SK-N-SH (cell line): ENCODE measurements at regions not wholly inside any gene's neighbourhood (a gene's known extent, or its start where the extent isn't known, plus 50 kb on each side); places are given as distances from the start of the nearest gene placed in this dataset.

ENCODE experiments used
- CTCF ChIA-PET: fragments of 300-600, 350-600 bp; formaldehyde crosslinking; extraction: SDS; loops from one replicate; lab custom pipeline; 2021; lab: Yijun Ruan, JAX
- POLR2A ChIA-PET: fragments of 350-600 bp; sonication (Branson Sonifier 250); formaldehyde crosslinking; extraction: SDS; loops from one replicate; lab custom pipeline; 2020; ENCODE audit warnings: antibody characterized with exemption, inconsistent platforms; lab: Yijun Ruan, JAX
- DNase-seq: peaks from one replicate; pipeline ENCODE4 v3.0.0; 2012
- H2AFZ ChIP-seq: fragments of 200-600 bp; sonication (generic); 2 replicates; pipeline ENCODE4 v1.8.1; 2016; ENCODE audit warnings: antibody characterized with exemption, mild to moderate bottlenecking, low read depth
- H3F3A ChIP-seq: fragments of 200-600 bp; sonication (generic); replicated peaks from 2 replicates; pipeline ENCODE3; 2016; ENCODE audit warnings: antibody characterized with exemption, mild to moderate bottlenecking; ENCODE audit not compliant: insufficient read depth
- H3K27ac ChIP-seq, 2 experiments: fragments of 200-500 bp in 1 of 2; fragments of 200-600 bp in 1 of 2; sonication (Bioruptor generic) in 1 of 2; sonication (generic), shearing (Covaris generic) in 1 of 2; 2 replicates each; pipeline versions ENCODE4 v1.5.1 to v1.6.1; 2014 to 2016; ENCODE audit warnings: low read depth in 2 of 2, inconsistent platforms in 1 of 2, low read length in 1 of 2, mild to moderate bottlenecking in 1 of 2, mixed read lengths in 1 of 2
- H3K27me3 ChIP-seq: fragments of 200-600 bp; sonication (generic), shearing (Covaris generic); 2 replicates; pipeline ENCODE4 v1.6.1; 2016; ENCODE audit warnings: mixed run types; ENCODE audit not compliant: insufficient read depth
- H3K36me3 ChIP-seq, 2 experiments: fragments of 200-500 bp in 1 of 2; fragments of 200-600 bp in 1 of 2; sonication (Bioruptor generic) in 1 of 2; sonication (generic) in 1 of 2; replicated peaks in 1 of 2; 2 replicates each; pipeline versions ENCODE3 to v1.5.1; 2014 to 2016; ENCODE audit warnings: low read length in 1 of 2, mild to moderate bottlenecking in 1 of 2; ENCODE audit not compliant: insufficient read depth in 2 of 2, control insufficient read depth in 1 of 2
- H3K4me1 ChIP-seq, 2 experiments: fragments of 200-500 bp in 1 of 2; fragments of 200-600 bp in 1 of 2; sonication (Bioruptor generic) in 1 of 2; sonication (generic), shearing (Covaris generic) in 1 of 2; 2 replicates each; pipeline versions ENCODE4 v1.5.1 to v1.6.1; 2014 to 2016; ENCODE audit warnings: low read depth in 1 of 2, low read length in 1 of 2, mixed run types in 1 of 2; ENCODE audit not compliant: insufficient read depth in 2 of 2, control insufficient read depth in 1 of 2
- H3K4me2 ChIP-seq: fragments of 200-600 bp; sonication (generic), shearing (Covaris generic); 2 replicates; pipeline ENCODE4 v1.6.1; 2017; ENCODE audit warnings: mixed run types
- H3K4me3 ChIP-seq, 2 experiments: fragments of 200-500 bp in 1 of 2; fragments of 200-600 bp in 1 of 2; sonication (Bioruptor generic) in 1 of 2; sonication (generic), shearing (Covaris generic) in 1 of 2; 2 replicates each; pipeline versions ENCODE4 v1.5.1 to v1.8.1; 2014 to 2016; ENCODE audit warnings: low read depth in 2 of 2, inconsistent platforms in 1 of 2, low read length in 1 of 2, mild to moderate bottlenecking in 1 of 2, mixed read lengths in 1 of 2, moderate library complexity in 1 of 2
- H3K79me2 ChIP-seq: fragments of 200-600 bp; sonication (generic); 2 replicates; pipeline ENCODE4 v1.8.1; 2017; ENCODE audit warnings: mild to moderate bottlenecking; ENCODE audit not compliant: insufficient read depth
- H3K9ac ChIP-seq: fragments of 200-600 bp; sonication (generic); 2 replicates; pipeline ENCODE4 v1.6.1; 2017; ENCODE audit warnings: mixed run types
- H3K9me2 ChIP-seq: fragments of 200-600 bp; sonication (generic); 2 replicates; pipeline ENCODE4 v1.6.1; 2017; ENCODE audit warnings: mixed run types
- H3K9me3 ChIP-seq: fragments of 200-600 bp; sonication (generic); 2 replicates; pipeline ENCODE4 v1.6.1; 2017; ENCODE audit warnings: mixed run types, mild to moderate bottlenecking, moderate library complexity
- H4K20me1 ChIP-seq: fragments of 200-600 bp; sonication (generic); 2 replicates; pipeline ENCODE4 v1.6.1; 2017; ENCODE audit warnings: mild to moderate bottlenecking, mixed run types; ENCODE audit not compliant: insufficient read depth
- ELF1 ChIP-seq: IDR thresholded peaks from 2 replicates; pipeline ENCODE4 v1.4.0; 2012
- EP300 ChIP-seq, 2 experiments: IDR thresholded peaks; 2 replicates each; pipeline versions ENCODE4 v1.4.0 to v1.6.1; 2012; ENCODE audit warnings: borderline replicate concordance in 1 of 2, low read depth in 1 of 2, low read length in 1 of 2
- EZH2phosphoT487 ChIP-seq: fragments of 200-600 bp; sonication (generic); IDR thresholded peaks from 2 replicates; pipeline ENCODE4 v1.6.1; 2017; ENCODE audit warnings: low read depth, mixed run types, mild to moderate bottlenecking, antibody characterized with exemption, moderate library complexity, borderline replicate concordance
- FOXJ3 ChIP-seq: sonication (generic); formaldehyde crosslinking; IDR thresholded peaks from 2 replicates; pipeline ENCODE4 v1.5.1; 2020; ENCODE audit warnings: mild to moderate bottlenecking, missing genetic modification reagents
- IRF3 ChIP-seq: fragments of 150-350 bp; IDR thresholded peaks from 2 replicates; pipeline ENCODE4 v1.6.1; 2016; ENCODE audit warnings: mild to moderate bottlenecking, low read depth, low read length
- JUND ChIP-seq: IDR thresholded peaks from 2 replicates; pipeline ENCODE4 v1.4.0; 2012
- MEF2A ChIP-seq: IDR thresholded peaks from 2 replicates; pipeline ENCODE4 v1.4.0; 2012; ENCODE audit warnings: low read depth, borderline replicate concordance
- NRF1 ChIP-seq: IDR thresholded peaks from 2 replicates; pipeline ENCODE4 v1.6.1; 2012; ENCODE audit warnings: low read depth, mild to moderate bottlenecking, low read length
- PBX3 ChIP-seq: IDR thresholded peaks from 2 replicates; pipeline ENCODE4; 2012
- POLR2AphosphoS5 ChIP-seq: IDR thresholded peaks from 2 replicates; pipeline ENCODE4 v1.6.1; 2012; ENCODE audit warnings: low read depth, low read length
- RCOR1 ChIP-seq: fragments of 150-350 bp; IDR thresholded peaks from 2 replicates; pipeline ENCODE4 v1.6.1; 2017; ENCODE audit warnings: antibody characterized with exemption, low read length
- REST ChIP-seq: IDR thresholded peaks from 2 replicates; pipeline ENCODE4 v1.6.1; 2012; ENCODE audit warnings: mild to moderate bottlenecking, low read depth, low read length, moderate library complexity
- RFX5 ChIP-seq: IDR thresholded peaks from 2 replicates; pipeline ENCODE4 v1.6.1; 2012; ENCODE audit warnings: mild to moderate bottlenecking, improper control_type of control experiment, low read length
- SIN3A ChIP-seq: IDR thresholded peaks from 2 replicates; pipeline ENCODE4 v1.6.1; 2012; ENCODE audit warnings: low read depth, mild to moderate bottlenecking, low read length, moderate library complexity, borderline replicate concordance
- TAF1 ChIP-seq: IDR thresholded peaks from 2 replicates; pipeline ENCODE4 v1.6.1; 2012; ENCODE audit warnings: low read depth, mild to moderate bottlenecking, low read length, moderate library complexity, borderline replicate concordance
- TEAD4 ChIP-seq: IDR thresholded peaks from 2 replicates; pipeline ENCODE4 v1.4.0; 2012; ENCODE audit warnings: mild to moderate bottlenecking, borderline replicate concordance; ENCODE audit not compliant: insufficient read depth
- YY1 ChIP-seq: IDR thresholded peaks from 2 replicates; pipeline ENCODE4 v1.4.0; 2012; ENCODE audit warnings: low read depth, mild to moderate bottlenecking
- WGBS: methylation state at CpG from one replicate; pipeline ENCODE4 v1.1.6; 2017; ENCODE audit warnings: low lambda C conversion rate; 5-methylcytosine and 5-hydroxymethylcytosine counted together
- TF ChIP-seq, protein P1 (sequence below): fragments of 200-600 bp; sonication (generic); IDR thresholded peaks from 2 replicates; pipeline ENCODE4 v1.6.1; 2017; ENCODE audit warnings: antibody characterized with exemption, mild to moderate bottlenecking, moderate library complexity
- TF ChIP-seq, protein P2 (sequence below): fragments of 150-350 bp; IDR thresholded peaks from 2 replicates; pipeline ENCODE4 v1.6.1; 2017; ENCODE audit warnings: antibody characterized with exemption, low read length, low read depth, borderline replicate concordance

DNA sequence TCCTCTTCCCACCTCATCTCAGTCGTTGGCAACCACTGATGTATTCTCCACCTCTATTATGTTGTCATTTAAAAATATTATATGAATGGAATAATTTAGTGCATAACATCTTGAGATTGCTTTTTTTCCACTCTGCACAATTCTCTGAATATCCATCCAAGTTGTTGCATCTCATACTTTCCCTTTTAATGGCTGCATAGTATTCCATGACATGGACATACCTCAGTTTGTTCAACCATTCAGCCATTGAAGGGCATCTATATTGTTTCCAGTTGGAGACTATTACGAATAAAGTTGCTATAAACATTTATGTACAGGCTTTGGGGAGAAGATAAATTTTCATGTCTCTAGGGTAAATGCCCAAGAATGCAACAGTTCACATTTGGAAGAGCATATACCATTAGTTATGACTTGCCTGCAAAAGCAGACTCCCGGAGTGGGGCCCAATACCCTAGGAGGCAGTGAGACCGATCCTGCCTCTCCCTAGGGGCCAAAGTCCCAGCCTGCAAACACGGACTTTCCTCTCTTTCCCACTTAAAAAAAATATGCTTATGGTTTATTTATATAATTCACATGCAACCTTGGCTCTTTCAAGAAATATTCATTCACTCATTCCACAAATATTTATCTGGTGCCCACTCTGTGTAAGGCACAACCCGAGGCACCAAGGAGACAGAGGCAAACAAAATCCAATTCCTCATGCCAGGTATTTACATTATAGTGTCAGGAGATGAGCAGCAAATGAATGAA is 227.0 kb upstream of the PMEPA1 start:
- CTCF ChIA-PET, result interaction anchor here (0.6 to 1.1 kb wide), 2 partner anchors 227 to 243 kb away, joined by 3 read pairs; partner anchors contain the start of gene PMEPA1

More for the DNA sequence above, 227.0 kb upstream of the PMEPA1 start:
- Histone ChIP-seq H3K36me3 (no peaks in the 10 kb centered on the region), H4K20me1 (no peaks in the 10 kb centered on the region), H3K9ac (no peak overlapping the region), H3K9me3 (no peaks in the 10 kb centered on the region), H3K4me3 (no peak overlapping the region), H2AFZ (no peak overlapping the region), H3K27ac (no peak overlapping the region), H3K27me3 (no peaks in the 10 kb centered on the region), H3F3A (no peaks in the 10 kb centered on the region), H3K79me2 (no peaks in the 10 kb centered on the region), H3K9me2 (no peaks in the 10 kb centered on the region), H3K4me2 (no peak overlapping the region), H3K4me1 (peaks cover 0 to 29% of the 10 kb centered on the region in 2 experiments; a peak in 1 of 4 replicates)
- TF ChIP-seq RCOR1, result no peak
- TF ChIP-seq YY1, result no peak
- no peak for TF ChIP-seq SIN3A
- TF ChIP-seq, protein P1, sequence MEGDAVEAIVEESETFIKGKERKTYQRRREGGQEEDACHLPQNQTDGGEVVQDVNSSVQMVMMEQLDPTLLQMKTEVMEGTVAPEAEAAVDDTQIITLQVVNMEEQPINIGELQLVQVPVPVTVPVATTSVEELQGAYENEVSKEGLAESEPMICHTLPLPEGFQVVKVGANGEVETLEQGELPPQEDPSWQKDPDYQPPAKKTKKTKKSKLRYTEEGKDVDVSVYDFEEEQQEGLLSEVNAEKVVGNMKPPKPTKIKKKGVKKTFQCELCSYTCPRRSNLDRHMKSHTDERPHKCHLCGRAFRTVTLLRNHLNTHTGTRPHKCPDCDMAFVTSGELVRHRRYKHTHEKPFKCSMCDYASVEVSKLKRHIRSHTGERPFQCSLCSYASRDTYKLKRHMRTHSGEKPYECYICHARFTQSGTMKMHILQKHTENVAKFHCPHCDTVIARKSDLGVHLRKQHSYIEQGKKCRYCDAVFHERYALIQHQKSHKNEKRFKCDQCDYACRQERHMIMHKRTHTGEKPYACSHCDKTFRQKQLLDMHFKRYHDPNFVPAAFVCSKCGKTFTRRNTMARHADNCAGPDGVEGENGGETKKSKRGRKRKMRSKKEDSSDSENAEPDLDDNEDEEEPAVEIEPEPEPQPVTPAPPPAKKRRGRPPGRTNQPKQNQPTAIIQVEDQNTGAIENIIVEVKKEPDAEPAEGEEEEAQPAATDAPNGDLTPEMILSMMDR, result no peak
- TF ChIP-seq EP300 (IDR thresholded peaks at IDR 0.05; ENCODE audit: borderline replicate concordance in 1 of 2, low read depth in 1 of 2, low read length in 1 of 2), result no peak
- TF ChIP-seq TEAD4, result no peak
- no peak for TF ChIP-seq ELF1
- TF ChIP-seq RFX5, result no peak
- no peak for TF ChIP-seq MEF2A
- no peak for TF ChIP-seq JUND
- TF ChIP-seq POLR2AphosphoS5, result no peak
- TF ChIP-seq REST, result no peak
- TF ChIP-seq IRF3, result no peak
- TF ChIP-seq PBX3, result no peak
- TF ChIP-seq NRF1, result no peak
- TF ChIP-seq, protein P2, sequence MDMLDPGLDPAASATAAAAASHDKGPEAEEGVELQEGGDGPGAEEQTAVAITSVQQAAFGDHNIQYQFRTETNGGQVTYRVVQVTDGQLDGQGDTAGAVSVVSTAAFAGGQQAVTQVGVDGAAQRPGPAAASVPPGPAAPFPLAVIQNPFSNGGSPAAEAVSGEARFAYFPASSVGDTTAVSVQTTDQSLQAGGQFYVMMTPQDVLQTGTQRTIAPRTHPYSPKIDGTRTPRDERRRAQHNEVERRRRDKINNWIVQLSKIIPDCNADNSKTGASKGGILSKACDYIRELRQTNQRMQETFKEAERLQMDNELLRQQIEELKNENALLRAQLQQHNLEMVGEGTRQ, result no peak
- TF ChIP-seq TAF1, result no peak
- no peak for TF ChIP-seq EZH2phosphoT487
- no peak for TF ChIP-seq FOXJ3 (CRISPR knock-in tag)
- POLR2A ChIA-PET, result no interaction called here
- no peak for DNase-seq
- WGBS, result 50% methylated on average over 6 of the region's 6 CpGs
